Left lung (tissue), 4 donors: ENCODE measurements at regions not wholly inside any gene's neighbourhood (a gene's known extent, or its start where the extent isn't known, plus 50 kb on each side); places are given as distances from the start of the nearest gene placed in this dataset.
"Not testable (repeated sequence)": the region's sequence is repeated elsewhere in the genome, so short reads cannot be mapped to it uniquely, and the experiment has no call there.

Experiments
- ATAC-seq: fragments of 200-7000 bp; cut with Tn5 transposase; one replicate; pipeline ENCODE4 v1.9.1; 2020; ENCODE audit warnings: moderate library complexity
- DNase-seq, 4 donors: peaks; one replicate each; pipeline ENCODE4 v3.0.0-alpha.2; 2013 to 2020
- H3K27ac ChIP-seq, 2 donors: fragments of 200-600 bp; sonication (generic) in 1 of 2; one replicate each; pipeline versions ENCODE4 v1.5.0 to v1.8.0; 2020 to 2021
- H3K27me3 ChIP-seq, 2 donors: fragments of 200-600 bp; sonication (generic) in 1 of 2; one replicate each; pipeline versions ENCODE4 v1.5.0 to v1.8.0; 2020 to 2021
- H3K36me3 ChIP-seq, 2 donors: fragments of 200-600 bp; sonication (generic) in 1 of 2; one replicate each; pipeline versions ENCODE4 v1.5.0 to v1.8.0; 2020 to 2021
- H3K4me1 ChIP-seq, 2 donors: fragments of 200-600 bp; one replicate each; pipeline ENCODE4 v1.8.0; 2021
- H3K4me3 ChIP-seq, 2 donors: fragments of 200-600 bp; sonication (generic) in 1 of 2; one replicate each; pipeline versions ENCODE4 v1.5.0 to v1.8.0; 2020 to 2021; ENCODE audit warnings: mild to moderate bottlenecking in 1 of 2
- H3K9me3 ChIP-seq, 2 donors: fragments of 200-600 bp; sonication (generic) in 1 of 2; one replicate each; pipeline versions ENCODE4 v1.5.0 to v1.8.0; 2020 to 2021
- intact Hi-C, 2 donors: fragments of 100-400 bp; cut with DNase I; formaldehyde crosslinking; loops; one replicate each; pipeline versions ENCODE4 v1.11.2 to v1.14.2; 2022
- TF ChIP-seq, protein P1 (sequence below), 2 donors: fragments of 200-600 bp; sonication (generic) in 1 of 2; IDR thresholded peaks; one replicate each; pipeline versions ENCODE4 v1.5.0 to v1.8.0; 2021; ENCODE audit warnings: antibody characterized with exemption in 2 of 2
- donor health status: DM: no; HTN: yes; CAD: no.
- donor health status: DM: no; HTN: no; CAD: no.

- H3K4me3 ChIP-seq = no peak overlapping the region
- H3K4me1 ChIP-seq = no peaks in the 10 kb centered on the region
- H3K9me3 ChIP-seq = peaks cover 0 to 4% of the 10 kb centered on the region in 2 donors
- DNase-seq (no peak), ATAC-seq (no peak)
- no peaks in the 10 kb centered on the region for H3K36me3 ChIP-seq
- no peaks in the 10 kb centered on the region for H3K27me3 ChIP-seq
- H3K27ac ChIP-seq = no peak overlapping the region
- TF ChIP-seq, protein P1, sequence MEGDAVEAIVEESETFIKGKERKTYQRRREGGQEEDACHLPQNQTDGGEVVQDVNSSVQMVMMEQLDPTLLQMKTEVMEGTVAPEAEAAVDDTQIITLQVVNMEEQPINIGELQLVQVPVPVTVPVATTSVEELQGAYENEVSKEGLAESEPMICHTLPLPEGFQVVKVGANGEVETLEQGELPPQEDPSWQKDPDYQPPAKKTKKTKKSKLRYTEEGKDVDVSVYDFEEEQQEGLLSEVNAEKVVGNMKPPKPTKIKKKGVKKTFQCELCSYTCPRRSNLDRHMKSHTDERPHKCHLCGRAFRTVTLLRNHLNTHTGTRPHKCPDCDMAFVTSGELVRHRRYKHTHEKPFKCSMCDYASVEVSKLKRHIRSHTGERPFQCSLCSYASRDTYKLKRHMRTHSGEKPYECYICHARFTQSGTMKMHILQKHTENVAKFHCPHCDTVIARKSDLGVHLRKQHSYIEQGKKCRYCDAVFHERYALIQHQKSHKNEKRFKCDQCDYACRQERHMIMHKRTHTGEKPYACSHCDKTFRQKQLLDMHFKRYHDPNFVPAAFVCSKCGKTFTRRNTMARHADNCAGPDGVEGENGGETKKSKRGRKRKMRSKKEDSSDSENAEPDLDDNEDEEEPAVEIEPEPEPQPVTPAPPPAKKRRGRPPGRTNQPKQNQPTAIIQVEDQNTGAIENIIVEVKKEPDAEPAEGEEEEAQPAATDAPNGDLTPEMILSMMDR (IDR thresholded peaks at IDR 0.05) = no peak
- intact Hi-C loops = no loop called here
These were observed 65.0 kb upstream of the SYT9 start for GRCh38 chr11:7186676-7187075.

- H3K36me3 ChIP-seq, ATAC-seq, H3K27me3 ChIP-seq, DNase-seq, H3K4me1 ChIP-seq, H3K27ac ChIP-seq, intact Hi-C loops, H3K9me3 ChIP-seq, H3K4me3 ChIP-seq: not testable (repeated sequence)
These were observed 58.9 kb upstream of the SYT9 start for GRCh38 chr11:7192785-7193184.

- intact Hi-C loops = no loop called here
- no peak for ATAC-seq
- no peaks in the 10 kb centered on the region for H3K4me1 ChIP-seq
- H3K27ac ChIP-seq = no peak overlapping the region
- no peaks in the 10 kb centered on the region for H3K9me3 ChIP-seq
- H3K36me3 ChIP-seq = no peaks in the 10 kb centered on the region
- no peak overlapping the region for H3K4me3 ChIP-seq
- no peak for DNase-seq
- TF ChIP-seq, protein P1 (IDR thresholded peaks at IDR 0.05) = no peak
- no peaks in the 10 kb centered on the region for H3K27me3 ChIP-seq
These were observed 55.1 kb upstream of the SYT9 start for GRCh38 chr11:7196396-7197146.

- DNase-seq = no peak
- Histone ChIP-seq H3K27me3 (no peaks in the 10 kb centered on the region), H3K36me3 (no peaks in the 10 kb centered on the region), H3K4me1 (no peaks in the 10 kb centered on the region), H3K27ac (no peak overlapping the region), H3K9me3 (no peaks in the 10 kb centered on the region), H3K4me3 (no peak overlapping the region)
- TF ChIP-seq, protein P1 (IDR thresholded peaks at IDR 0.05) = no peak
- intact Hi-C loops = no loop called here
- ATAC-seq = no peak
These were observed 54.2 kb upstream of the SYT9 start for GRCh38 chr11:7197469-7197868.
